A673 (cell line): ENCODE measurements at regions not wholly inside any gene's neighbourhood (a gene's known extent, or its start where the extent isn't known, plus 50 kb on each side); places are given as distances from the start of the nearest gene placed in this dataset.
"Not testable (repeated sequence)": the region's sequence is repeated elsewhere in the genome, so short reads cannot be mapped to it uniquely, and the experiment has no call there.

Experiments used
- EZH2 ChIP-seq: fragments of 200-600 bp; sonication (generic); IDR thresholded peaks from 2 replicates; pipeline ENCODE4 v1.6.1; 2017; ENCODE audit warnings: borderline replicate concordance, low read depth, mild to moderate bottlenecking, mixed read lengths, antibody characterized with exemption, low read length; ENCODE audit not compliant: poor library complexity, severe bottlenecking
- TF ChIP-seq, protein P1 (sequence below): fragments of 300-800, 200-600 bp; sonication (generic); conservative IDR thresholded peaks from 2 replicates; pipeline ENCODE4 v1.5.1; 2017; ENCODE audit warnings: low read depth, mild to moderate bottlenecking, antibody characterized with exemption, low read length, moderate library complexity, mixed read lengths

DNA sequence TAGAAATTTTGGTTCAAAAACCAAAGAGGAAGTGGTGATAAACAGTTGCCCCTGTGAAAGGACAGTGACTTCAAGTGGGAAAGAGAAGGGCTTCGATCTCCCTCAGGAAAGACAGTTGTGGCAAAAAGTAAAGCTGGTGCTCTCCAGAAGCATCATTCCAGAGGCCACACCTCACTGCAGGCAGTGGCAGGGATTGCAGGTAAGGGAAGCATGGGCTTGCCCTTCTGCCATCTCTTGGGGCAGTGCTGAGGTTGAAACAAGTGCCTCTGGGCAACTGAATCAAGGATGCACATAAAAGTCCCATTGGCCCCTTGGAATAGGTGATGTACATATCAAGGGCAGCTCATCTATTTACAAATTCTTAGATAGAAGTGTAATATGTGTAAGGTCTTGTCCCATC lies 155.4 kb downstream of the FAM72C start:
- TF ChIP-seq, protein P1, sequence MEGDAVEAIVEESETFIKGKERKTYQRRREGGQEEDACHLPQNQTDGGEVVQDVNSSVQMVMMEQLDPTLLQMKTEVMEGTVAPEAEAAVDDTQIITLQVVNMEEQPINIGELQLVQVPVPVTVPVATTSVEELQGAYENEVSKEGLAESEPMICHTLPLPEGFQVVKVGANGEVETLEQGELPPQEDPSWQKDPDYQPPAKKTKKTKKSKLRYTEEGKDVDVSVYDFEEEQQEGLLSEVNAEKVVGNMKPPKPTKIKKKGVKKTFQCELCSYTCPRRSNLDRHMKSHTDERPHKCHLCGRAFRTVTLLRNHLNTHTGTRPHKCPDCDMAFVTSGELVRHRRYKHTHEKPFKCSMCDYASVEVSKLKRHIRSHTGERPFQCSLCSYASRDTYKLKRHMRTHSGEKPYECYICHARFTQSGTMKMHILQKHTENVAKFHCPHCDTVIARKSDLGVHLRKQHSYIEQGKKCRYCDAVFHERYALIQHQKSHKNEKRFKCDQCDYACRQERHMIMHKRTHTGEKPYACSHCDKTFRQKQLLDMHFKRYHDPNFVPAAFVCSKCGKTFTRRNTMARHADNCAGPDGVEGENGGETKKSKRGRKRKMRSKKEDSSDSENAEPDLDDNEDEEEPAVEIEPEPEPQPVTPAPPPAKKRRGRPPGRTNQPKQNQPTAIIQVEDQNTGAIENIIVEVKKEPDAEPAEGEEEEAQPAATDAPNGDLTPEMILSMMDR: not testable (repeated sequence)
- TF ChIP-seq EZH2: not testable (repeated sequence)
